HepG2 (cell line): ENCODE measurements at regions not wholly inside any gene's neighbourhood (a gene's known extent, or its start where the extent isn't known, plus 50 kb on each side); places are given as distances from the start of the nearest gene placed in this dataset.

Experiments used
- ATAC-seq: fragments of 200-7000 bp; cut with Tn5 transposase; 3 replicates; pipeline ENCODE4 v1.9.1; 2020; ENCODE audit warnings: mild to moderate bottlenecking, moderate library complexity
- BruUV-seq: library from RNA; stranded (reverse); fragments of 400-500 nt; replicated peaks from 2 replicates; lab custom pipeline; 2021; lab: Mats Ljungman, UMichigan
- CTCF ChIA-PET: fragments of 300-600 bp; formaldehyde crosslinking; extraction: SDS; loops from one replicate; lab custom pipeline; 2021; ENCODE audit warnings: low total read pairs, inconsistent platforms, low intra/inter-chr PET ratio; lab: Yijun Ruan, JAX
- POLR2A ChIA-PET: fragments of 350-600 bp; sonication (Branson Sonifier 250); formaldehyde crosslinking; loops from one replicate; lab custom pipeline; 2020; ENCODE audit warnings: antibody characterized with exemption, inconsistent platforms; lab: Yijun Ruan, JAX
- DNase-seq: peaks from one replicate; pipeline ENCODE4 v3.0.0-alpha.2; 2015; ENCODE audit warnings: low spot score
- FAIRE-seq: peaks from 3 replicates; lab custom pipeline; 2011; peaks lifted over from hg19 to GRCh38; lab: Jason Lieb, UNC
- H2AFZ ChIP-seq: one replicate; pipeline ENCODE4 v1.6.1; 2011; ENCODE audit warnings: low read length, inconsistent platforms
- H3K27ac ChIP-seq: fragments of 300-600 bp; 3 replicates; pipeline ENCODE4 v1.8.0; 2011; ENCODE audit warnings: mixed run types, mild to moderate bottlenecking, mixed read lengths, low read length, inconsistent platforms; ENCODE audit not compliant: insufficient read depth; ENCODE audit errors: extremely low read length
- H3K27me3 ChIP-seq, 2 experiments: fragments of 200-600 bp in 1 of 2; 2 replicates in 1 of 2; 3 replicates in 1 of 2; pipeline versions ENCODE4 v1.6.0 to v1.8.0; 2011; ENCODE audit warnings: low read length in 2 of 2, mild to moderate bottlenecking in 2 of 2, moderate library complexity in 2 of 2, inconsistent platforms in 1 of 2; ENCODE audit not compliant: insufficient read depth in 2 of 2, control insufficient read depth in 1 of 2
- H3K36me3 ChIP-seq, 2 experiments: fragments of 200-600 bp in 1 of 2; replicated peaks in 1 of 2; 2 replicates in 1 of 2; 3 replicates in 1 of 2; pipeline versions ENCODE4 v1.5.1 to v1.8.0; 2011; ENCODE audit warnings: low read length in 2 of 2, inconsistent platforms in 1 of 2; ENCODE audit not compliant: insufficient read depth in 2 of 2, control insufficient read depth in 1 of 2
- H3K4me1 ChIP-seq: 2 replicates; pipeline ENCODE4 v1.5.1; 2012; ENCODE audit warnings: low read length, inconsistent platforms; ENCODE audit not compliant: insufficient read depth
- H3K4me2 ChIP-seq: 2 replicates; pipeline ENCODE4 v1.6.0; 2011; ENCODE audit warnings: low read depth, low read length, inconsistent platforms
- H3K4me3 ChIP-seq, 3 experiments: fragments of 200-600 bp in 1 of 3; sonication (generic), shearing (Covaris generic) in 1 of 3; replicated peaks in 1 of 3; 2 replicates each; pipeline ENCODE4 v1.5.1; 2011 to 2016; ENCODE audit warnings: low read length in 3 of 3, inconsistent platforms in 2 of 3, low read depth in 2 of 3, mild to moderate bottlenecking in 2 of 3, control low read depth in 1 of 3, mixed read lengths in 1 of 3; ENCODE audit not compliant: insufficient read depth in 1 of 3
- H3K79me2 ChIP-seq: one replicate; pipeline ENCODE4 v1.6.1; 2011; ENCODE audit warnings: low read length, inconsistent platforms; ENCODE audit not compliant: insufficient read depth
- H3K9ac ChIP-seq: 2 replicates; pipeline ENCODE4 v1.6.0; 2011; ENCODE audit warnings: mild to moderate bottlenecking, low read depth, low read length, inconsistent platforms; ENCODE audit not compliant: insufficient read depth
- H3K9me3 ChIP-seq: 2 replicates; pipeline ENCODE4 v1.5.1; 2012; ENCODE audit warnings: mild to moderate bottlenecking, low read length
- H4K20me1 ChIP-seq: 2 replicates; pipeline ENCODE4 v1.6.0; 2011; ENCODE audit warnings: inconsistent platforms, mild to moderate bottlenecking, low read length, moderate library complexity; ENCODE audit not compliant: insufficient read depth
- DPF2 ChIP-seq: sonication (generic); formaldehyde crosslinking; IDR thresholded peaks from 2 replicates; pipeline ENCODE4 v1.4.0; 2020; ENCODE audit warnings: mild to moderate bottlenecking, low read depth, missing genetic modification reagents, borderline replicate concordance
- E2F5 ChIP-seq: sonication (generic); formaldehyde crosslinking; conservative IDR thresholded peaks from 2 replicates; pipeline ENCODE4 v1.4.0; 2020; ENCODE audit warnings: missing genetic modification reagents
- ELF4 ChIP-seq: sonication (generic); formaldehyde crosslinking; IDR thresholded peaks from 2 replicates; pipeline ENCODE4 v1.5.0; 2020; ENCODE audit warnings: missing genetic modification reagents, mild to moderate bottlenecking, moderate library complexity, borderline replicate concordance
- FOXC1 ChIP-seq: sonication (generic); formaldehyde crosslinking; IDR thresholded peaks from 2 replicates; pipeline ENCODE4 v1.8.0; 2022; ENCODE audit warnings: mild to moderate bottlenecking, missing genetic modification reagents, borderline replicate concordance
- HNRNPK ChIP-seq: fragments of 200-400 bp; formaldehyde crosslinking; IDR thresholded peaks from 2 replicates; pipeline ENCODE4 v1.6.1; 2018; ENCODE audit warnings: low read length, low read depth, moderate library complexity, mild to moderate bottlenecking; ENCODE audit not compliant: poor library complexity, severe bottlenecking
- NONO ChIP-seq, 2 experiments: fragments of 450-650 bp in 1 of 2; sonication (generic) in 1 of 2; formaldehyde crosslinking in 1 of 2; IDR thresholded peaks in 1 of 2; conservative IDR thresholded peaks in 1 of 2; 2 replicates each; pipeline versions ENCODE4 v1.6.1 to v1.8.0; 2017 to 2022; ENCODE audit warnings: mild to moderate bottlenecking in 1 of 2, missing genetic modification reagents in 1 of 2, moderate library complexity in 1 of 2
- PCBP1 ChIP-seq: fragments of 200-400 bp; formaldehyde crosslinking; IDR thresholded peaks from 2 replicates; pipeline ENCODE4 v1.6.1; 2017; ENCODE audit warnings: mild to moderate bottlenecking, low read depth, low read length, borderline replicate concordance
- SP1 ChIP-seq, 2 experiments: fragments of 450-650 bp in 1 of 2; sonication (generic) in 1 of 2; formaldehyde crosslinking in 1 of 2; IDR thresholded peaks; 2 replicates each; pipeline versions ENCODE4 v1.4.0 to v1.6.1; 2016 to 2020; ENCODE audit warnings: missing genetic modification reagents in 1 of 2
- THRA ChIP-seq: sonication (generic); formaldehyde crosslinking; IDR thresholded peaks from 2 replicates; pipeline ENCODE4 v1.4.0; 2020; ENCODE audit warnings: missing genetic modification reagents, borderline replicate concordance
- ZBTB7B ChIP-seq: sonication (generic); formaldehyde crosslinking; IDR thresholded peaks from 2 replicates; pipeline ENCODE4 v1.4.0; 2020; ENCODE audit warnings: missing genetic modification reagents
- ZFP37 ChIP-seq: sonication (generic); formaldehyde crosslinking; IDR thresholded peaks from 2 replicates; pipeline ENCODE4 v1.4.0; 2020; ENCODE audit warnings: missing genetic modification reagents, borderline replicate concordance
- ZNF12 ChIP-seq: sonication (generic); formaldehyde crosslinking; IDR thresholded peaks from 2 replicates; pipeline ENCODE4 v1.5.0; 2020; ENCODE audit warnings: missing genetic modification reagents
- ZNF253 ChIP-seq: sonication (generic); formaldehyde crosslinking; IDR thresholded peaks from 2 replicates; pipeline ENCODE4 v1.8.0; 2022; ENCODE audit warnings: mild to moderate bottlenecking, missing genetic modification reagents, borderline replicate concordance
- ZNF335 ChIP-seq: sonication (generic); formaldehyde crosslinking; IDR thresholded peaks from 2 replicates; pipeline ENCODE4 v1.4.0; 2020; ENCODE audit warnings: missing genetic modification reagents
- ZNF34 ChIP-seq: sonication (generic); formaldehyde crosslinking; IDR thresholded peaks from 2 replicates; pipeline ENCODE4 v1.4.0; 2020; ENCODE audit warnings: mild to moderate bottlenecking, missing genetic modification reagents, borderline replicate concordance
- ZNF713 ChIP-seq: sonication (generic); formaldehyde crosslinking; IDR thresholded peaks from 2 replicates; pipeline ENCODE4 v1.4.0; 2020; ENCODE audit warnings: mild to moderate bottlenecking, missing genetic modification reagents
- ZNF747 ChIP-seq: sonication (generic); formaldehyde crosslinking; IDR thresholded peaks from 2 replicates; pipeline ENCODE4 v1.8.1; 2023; ENCODE audit warnings: missing genetic modification reagents, mild to moderate bottlenecking, borderline replicate concordance
- WGBS: methylation state at CpG from one replicate; pipeline ENCODE4 v1.1.6; 2017; ENCODE audit warnings: low lambda C conversion rate; 5-methylcytosine and 5-hydroxymethylcytosine counted together
- in situ Hi-C: cut with HindIII; loops from 2 replicates; pipeline ENCODE4 v1.10.0; 2017; ENCODE audit warnings: low pct_unique_long_range_greater_than_20kb; ENCODE audit not compliant: extremely low pct_ligation_motif_present
- intact Hi-C: fragments of 100-400 bp; cut with micrococcal nuclease; formaldehyde crosslinking; loops from one replicate; pipeline ENCODE4 v1.10.0; 2022; ENCODE audit not compliant: unreplicated experiment

DNA sequence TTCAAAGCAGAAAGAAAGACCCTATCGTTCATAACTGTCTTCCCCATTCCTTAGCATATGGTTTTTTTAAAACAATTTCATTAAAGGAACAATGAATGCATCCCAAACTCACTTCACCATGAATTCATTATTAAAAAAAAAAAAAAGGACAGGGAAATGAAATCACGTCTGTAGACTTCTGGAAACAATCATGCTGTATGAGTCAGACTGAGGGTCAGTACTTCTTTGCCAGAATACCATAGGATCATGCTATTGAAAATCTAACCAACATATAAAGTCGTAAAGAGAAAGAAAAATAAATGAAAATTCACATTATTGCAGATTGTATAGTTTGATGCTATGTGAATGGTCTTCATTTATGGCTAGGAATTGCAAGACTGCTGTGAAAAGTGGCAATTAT, 144.4 kb downstream of the PCDH18 start:
- FAIRE-seq, result no peak
- Histone ChIP-seq H3K27me3 (no peaks in the 10 kb centered on the region), H3K4me3 (no peak overlapping the region), H3K79me2 (no peaks in the 10 kb centered on the region), H3K4me1 (no peaks in the 10 kb centered on the region), H4K20me1 (no peaks in the 10 kb centered on the region), H2AFZ (no peak overlapping the region), H3K9ac (no peak overlapping the region), H3K36me3 (no peaks in the 10 kb centered on the region)
- intact Hi-C loops, result no loop called here
- WGBS, result 0% methylated on average over 3 of the region's 3 CpGs
- ATAC-seq, result no peak
- no peak for DNase-seq
- CTCF ChIA-PET, result no interaction called here
- no TSS peak for BruUV-seq
- TF ChIP-seq HNRNPK, result no peak
- TF ChIP-seq DPF2 (CRISPR knock-in tag), result no peak
- TF ChIP-seq ZFP37 (CRISPR knock-in tag), result no peak
- TF ChIP-seq ZNF34 (CRISPR knock-in tag), result no peak
- TF ChIP-seq FOXC1 (CRISPR knock-in tag), result no peak
- TF ChIP-seq ZNF253 (CRISPR knock-in tag), result no peak
- no peak for TF ChIP-seq ZNF747 (CRISPR knock-in tag)
- TF ChIP-seq THRA (CRISPR knock-in tag), result no peak
- TF ChIP-seq SP1 (IDR thresholded peaks at IDR 0.05), result no peak
- no peak for TF ChIP-seq SP1 (CRISPR knock-in tag; IDR thresholded peaks at IDR 0.05)
- no peak for TF ChIP-seq ELF4 (CRISPR knock-in tag)
- no peak for TF ChIP-seq ZNF713 (CRISPR knock-in tag)
- TF ChIP-seq E2F5 (CRISPR knock-in tag), result no peak
- TF ChIP-seq ZNF12 (CRISPR knock-in tag), result no peak
- no peak for TF ChIP-seq PCBP1
- TF ChIP-seq NONO (IDR thresholded peaks at IDR 0.05), result no peak
- no peak for TF ChIP-seq NONO (CRISPR knock-in tag; conservative IDR thresholded peaks at IDR 0.05)
- TF ChIP-seq ZNF335, result no peak
- TF ChIP-seq ZBTB7B (CRISPR knock-in tag), result no peak
- TF ChIP-seq, all 625 proteins: peak for 0
- in situ Hi-C loops, result no loop called here
- POLR2A ChIA-PET, result no interaction called here
- Histone ChIP-seq H3K4me2 (no peak overlapping the region), H3K27ac (no peak overlapping the region), H3K9me3 (no peaks in the 10 kb centered on the region)
